Loucy (cell line): ENCODE measurements at regions not wholly inside any gene's neighbourhood (a gene's known extent, or its start where the extent isn't known, plus 50 kb on each side); places are given as distances from the start of the nearest gene placed in this dataset.

Experiments used
- H2AFZ ChIP-seq: fragments of 200-600 bp; sonication (generic); 2 replicates; pipeline ENCODE4 v1.6.0; 2016; ENCODE audit warnings: antibody characterized with exemption, mild to moderate bottlenecking, low read length, moderate library complexity
- H3F3A ChIP-seq: fragments of 200-600 bp; 2 replicates; pipeline ENCODE4 v1.6.0; 2016; ENCODE audit warnings: antibody characterized with exemption, low read depth, mild to moderate bottlenecking
- H3K27me3 ChIP-seq: fragments of 200-600 bp; sonication (generic); 2 replicates; pipeline ENCODE4 v1.6.1; 2014; ENCODE audit warnings: low read length, mild to moderate bottlenecking; ENCODE audit not compliant: insufficient read depth, poor library complexity, severe bottlenecking
- H3K36me3 ChIP-seq: fragments of 200-600 bp; sonication (generic); 2 replicates; pipeline ENCODE4 v1.6.1; 2016; ENCODE audit warnings: low read length; ENCODE audit not compliant: insufficient read depth
- H3K4me1 ChIP-seq: fragments of 200-600 bp; sonication (generic); 2 replicates; pipeline ENCODE4 v1.5.1; 2014; ENCODE audit warnings: low read length, mild to moderate bottlenecking; ENCODE audit not compliant: insufficient read depth, poor library complexity, severe bottlenecking
- H3K4me2 ChIP-seq: fragments of 200-600 bp; sonication (generic); 2 replicates; pipeline ENCODE4 v1.6.0; 2014; ENCODE audit warnings: antibody characterized with exemption, low read length, low read depth, mild to moderate bottlenecking; ENCODE audit not compliant: poor library complexity, severe bottlenecking
- H3K4me3 ChIP-seq: fragments of 200-600 bp; sonication (generic); 2 replicates; pipeline ENCODE4 v1.5.1; 2014; ENCODE audit warnings: low read length, mild to moderate bottlenecking, mixed read lengths; ENCODE audit not compliant: poor library complexity, severe bottlenecking
- H3K79me2 ChIP-seq: fragments of 200-600 bp; sonication (generic); 2 replicates; pipeline ENCODE4 v1.6.1; 2014; ENCODE audit warnings: low read length; ENCODE audit not compliant: insufficient read depth
- H3K9ac ChIP-seq: fragments of 200-600 bp; sonication (generic); 2 replicates; pipeline ENCODE4 v1.6.0; 2014; ENCODE audit warnings: mild to moderate bottlenecking, low read depth, low read length, moderate library complexity; ENCODE audit not compliant: poor library complexity, severe bottlenecking
- H3K9me2 ChIP-seq: fragments of 200-600 bp; sonication (generic); replicated peaks from 2 replicates; pipeline ENCODE4 v1.6.1; 2016; ENCODE audit warnings: low read depth, low read length, mixed read lengths
- H3K9me3 ChIP-seq: fragments of 200-600 bp; sonication (generic); 2 replicates; pipeline ENCODE4 v1.6.1; 2014; ENCODE audit warnings: mild to moderate bottlenecking, antibody characterized with exemption, low read length, low read depth; ENCODE audit not compliant: insufficient read depth
- H4K20me1 ChIP-seq: fragments of 200-600 bp; sonication (generic); 2 replicates; pipeline ENCODE4 v1.6.0; 2014; ENCODE audit warnings: antibody characterized with exemption, low read length, mild to moderate bottlenecking; ENCODE audit not compliant: insufficient read depth, poor library complexity, severe bottlenecking
- CTCF ChIP-seq: fragments of 200-600 bp; sonication (generic); conservative IDR thresholded peaks from 2 replicates; pipeline ENCODE4 v1.5.1; 2014; ENCODE audit warnings: mild to moderate bottlenecking, antibody characterized with exemption, low read length
- EZH2phosphoT487 ChIP-seq: fragments of 200-600 bp; IDR thresholded peaks from 2 replicates; pipeline ENCODE4 v1.6.1; 2018; ENCODE audit warnings: antibody characterized with exemption, mild to moderate bottlenecking, moderate library complexity, borderline replicate concordance

GRCh38 chr1:98471633-98472032, 189.9 kb upstream of the SNX7 start:
- Histone ChIP-seq H3K9me2 (no peaks in the 10 kb centered on the region), H3K27me3 (no peaks in the 10 kb centered on the region), H3K79me2 (no peaks in the 10 kb centered on the region), H3K4me3 (no peak overlapping the region), H3K9me3 (no peaks in the 10 kb centered on the region), H3F3A (no peaks in the 10 kb centered on the region), H3K4me2 (no peak overlapping the region), H3K9ac (no peak overlapping the region), H3K36me3 (no peaks in the 10 kb centered on the region), H3K4me1 (peaks cover 12% of the 10 kb centered on the region), H4K20me1 (no peaks in the 10 kb centered on the region), H2AFZ (no peak overlapping the region)
- TF ChIP-seq CTCF (no peak), EZH2phosphoT487 (no peak)

GRCh38 chr1:98468111-98468717, 193.3 kb upstream of the SNX7 start:
- H3K36me3 ChIP-seq: no peaks in the 10 kb centered on the region
- no peaks in the 10 kb centered on the region for H3F3A ChIP-seq
- no peak overlapping the region for H3K4me2 ChIP-seq
- H3K9ac ChIP-seq: no peak overlapping the region
- no peaks in the 10 kb centered on the region for H3K9me2 ChIP-seq
- TF ChIP-seq CTCF (peak; percentile 85), EZH2phosphoT487 (no peak)
- no peak overlapping the region for H2AFZ ChIP-seq
- peaks cover 15% of the 10 kb centered on the region for H3K4me1 ChIP-seq
- H3K4me3 ChIP-seq: no peak overlapping the region
- no peaks in the 10 kb centered on the region for H3K27me3 ChIP-seq
- no peaks in the 10 kb centered on the region for H3K79me2 ChIP-seq
- H4K20me1 ChIP-seq: no peaks in the 10 kb centered on the region
- H3K9me3 ChIP-seq: no peaks in the 10 kb centered on the region

- Histone ChIP-seq H2AFZ (peak overlapping the region; percentile 50), H3K4me1 (peaks cover 15% of the 10 kb centered on the region), H3K9ac (no peak overlapping the region), H3K9me3 (no peaks in the 10 kb centered on the region), H3K36me3 (no peaks in the 10 kb centered on the region), H3K27me3 (no peaks in the 10 kb centered on the region), H3K4me3 (no peak overlapping the region), H3F3A (no peaks in the 10 kb centered on the region), H3K9me2 (no peaks in the 10 kb centered on the region), H4K20me1 (no peaks in the 10 kb centered on the region), H3K79me2 (no peaks in the 10 kb centered on the region), H3K4me2 (no peak overlapping the region)
- TF ChIP-seq EZH2phosphoT487 (no peak), CTCF (no peak)
Observed at GRCh38 chr1:98467586-98467985, 193.9 kb upstream of the SNX7 start.
